DND-41 (cell line): ENCODE measurements at regions not wholly inside any gene's neighbourhood (a gene's known extent, or its start where the extent isn't known, plus 50 kb on each side); places are given as distances from the start of the nearest gene placed in this dataset.

ENCODE experiments used
- CTCF ChIP-seq: IDR thresholded peaks from 2 replicates; pipeline ENCODE4 v1.5.1; 2012; ENCODE audit warnings: borderline replicate concordance, low read length, moderate library complexity, mild to moderate bottlenecking; ENCODE audit not compliant: poor library complexity, severe bottlenecking; ENCODE audit errors: extremely low read depth
- EZH2 ChIP-seq: IDR thresholded peaks from 3 replicates; pipeline ENCODE4 v1.6.1; 2012; ENCODE audit warnings: borderline replicate concordance, low read depth, mild to moderate bottlenecking, moderate library complexity, low read length, inconsistent platforms; ENCODE audit not compliant: severe bottlenecking

- TF ChIP-seq CTCF (no peak), EZH2 (no peak)
Measured at GRCh38 chr2:198701481-198701880, 756.3 kb downstream of the SATB2 start.
